Cardiac fibroblast (primary cell): ENCODE measurements at regions not wholly inside any gene's neighbourhood (a gene's known extent, or its start where the extent isn't known, plus 50 kb on each side); places are given as distances from the start of the nearest gene placed in this dataset.

Experiments used
- DNase-seq, 2 donors: peaks; one replicate each; pipeline versions ENCODE4 v3.0.0 to v3.0.0-alpha.2; 2010; ENCODE audit warnings: low read depth in 2 of 2
- H3K4me3 ChIP-seq, 2 donors: replicated peaks in 1 of 2; 1 replicate in 1 of 2; 2 replicates in 1 of 2; pipeline ENCODE4 v1.5.1; 2011; ENCODE audit warnings: low read depth in 2 of 2, low read length in 2 of 2, mild to moderate bottlenecking in 2 of 2, moderate library complexity in 1 of 2
- TF ChIP-seq, protein P1 (sequence below): IDR thresholded peaks from one replicate; pipeline ENCODE4 v1.5.1; 2011; ENCODE audit warnings: low read depth, mild to moderate bottlenecking, low read length, inconsistent platforms

DNA sequence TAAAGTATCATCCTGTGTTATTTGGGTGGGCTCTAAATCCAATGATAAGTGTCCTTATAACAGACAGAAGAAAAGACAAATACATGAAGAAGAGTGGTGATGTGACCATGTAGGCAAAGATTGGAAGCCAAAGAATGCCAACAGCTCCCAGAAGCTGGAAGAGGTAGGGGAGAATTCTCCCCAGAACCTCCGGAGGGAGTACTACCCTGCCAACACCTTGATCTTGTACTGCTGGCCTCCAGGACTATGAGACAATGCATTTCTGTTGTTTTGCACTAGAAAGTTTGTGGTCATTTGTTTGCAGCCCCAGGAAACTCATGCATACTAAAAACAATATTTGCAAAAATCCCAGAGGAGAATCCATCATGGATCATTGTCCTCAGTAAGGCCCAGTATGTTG, 115.0 kb upstream of the ARHGAP20 start:
- TF ChIP-seq, protein P1, sequence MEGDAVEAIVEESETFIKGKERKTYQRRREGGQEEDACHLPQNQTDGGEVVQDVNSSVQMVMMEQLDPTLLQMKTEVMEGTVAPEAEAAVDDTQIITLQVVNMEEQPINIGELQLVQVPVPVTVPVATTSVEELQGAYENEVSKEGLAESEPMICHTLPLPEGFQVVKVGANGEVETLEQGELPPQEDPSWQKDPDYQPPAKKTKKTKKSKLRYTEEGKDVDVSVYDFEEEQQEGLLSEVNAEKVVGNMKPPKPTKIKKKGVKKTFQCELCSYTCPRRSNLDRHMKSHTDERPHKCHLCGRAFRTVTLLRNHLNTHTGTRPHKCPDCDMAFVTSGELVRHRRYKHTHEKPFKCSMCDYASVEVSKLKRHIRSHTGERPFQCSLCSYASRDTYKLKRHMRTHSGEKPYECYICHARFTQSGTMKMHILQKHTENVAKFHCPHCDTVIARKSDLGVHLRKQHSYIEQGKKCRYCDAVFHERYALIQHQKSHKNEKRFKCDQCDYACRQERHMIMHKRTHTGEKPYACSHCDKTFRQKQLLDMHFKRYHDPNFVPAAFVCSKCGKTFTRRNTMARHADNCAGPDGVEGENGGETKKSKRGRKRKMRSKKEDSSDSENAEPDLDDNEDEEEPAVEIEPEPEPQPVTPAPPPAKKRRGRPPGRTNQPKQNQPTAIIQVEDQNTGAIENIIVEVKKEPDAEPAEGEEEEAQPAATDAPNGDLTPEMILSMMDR, result no peak
- no peak overlapping the region for H3K4me3 ChIP-seq
- DNase-seq, result no peak

DNA sequence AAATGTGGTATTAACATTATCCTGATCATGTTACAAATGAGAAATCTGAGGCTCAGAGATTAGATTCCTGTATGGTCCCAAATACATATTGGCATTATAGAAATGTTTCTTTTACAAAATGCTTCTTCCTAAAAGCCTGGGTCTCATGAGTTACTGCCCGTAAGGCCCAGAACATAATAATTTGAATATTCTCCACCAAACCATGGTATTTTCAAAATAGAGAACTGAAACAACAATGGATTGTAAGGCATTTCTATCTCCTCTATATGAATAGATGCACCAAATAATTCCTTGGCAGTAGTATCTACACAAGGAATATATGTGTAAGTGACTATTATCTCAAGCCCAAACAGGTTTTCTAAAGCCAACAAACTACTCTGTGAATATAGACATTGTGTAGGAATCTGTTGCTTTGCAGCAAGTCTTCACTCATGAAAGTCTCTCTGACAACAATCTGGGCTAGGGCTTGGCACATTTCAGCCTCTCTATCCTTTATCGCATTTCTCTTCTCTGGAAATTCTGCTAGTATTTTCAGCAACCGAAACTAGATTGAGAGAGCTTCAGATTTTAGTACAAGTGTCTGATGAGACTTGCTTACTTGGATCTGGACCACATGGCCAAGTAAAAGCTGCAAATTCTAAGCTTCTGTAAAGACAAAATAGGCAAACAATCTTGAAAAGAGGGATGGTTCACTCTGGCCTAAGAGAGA, 112.8 kb upstream of the ARHGAP20 start:
- TF ChIP-seq, protein P1, result no peak

DNA sequence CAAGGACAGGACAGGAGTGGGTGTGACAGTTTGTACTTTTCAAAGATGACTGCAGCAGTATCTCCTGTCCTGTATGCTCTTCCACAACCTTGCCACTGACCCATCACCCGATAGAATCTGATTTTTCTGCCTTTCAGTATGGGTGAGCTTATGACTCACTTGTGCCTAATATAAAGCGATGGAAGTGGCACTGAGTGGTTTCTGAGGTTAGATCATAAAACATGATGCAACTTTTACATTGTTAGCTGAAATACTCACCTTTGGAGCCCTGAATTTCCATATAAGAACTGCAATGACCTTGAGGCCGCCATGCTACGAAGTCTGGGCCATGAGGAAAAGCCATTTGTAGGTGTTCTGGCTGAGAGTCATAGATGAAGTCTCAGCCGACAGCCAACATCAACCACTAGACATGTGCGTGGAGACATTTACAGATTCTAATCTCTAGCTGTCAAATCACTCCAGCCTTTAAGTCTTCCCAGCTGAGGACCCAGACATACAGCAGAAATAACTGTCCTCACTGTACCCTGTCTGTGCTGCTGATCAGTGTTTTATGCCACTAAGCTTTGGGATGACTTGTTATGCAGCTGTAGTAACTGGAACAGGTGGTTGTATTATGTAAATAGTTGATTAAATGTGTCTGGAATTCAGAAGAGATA, 105.9 kb upstream of the ARHGAP20 start:
- TF ChIP-seq, protein P1, result no peak
- H3K4me3 ChIP-seq, result no peak overlapping the region
- DNase-seq, result peak; percentile 26 to 71

More for the DNA sequence above, 112.8 kb upstream of the ARHGAP20 start:
- no peak for DNase-seq
- no peak overlapping the region for H3K4me3 ChIP-seq

DNA sequence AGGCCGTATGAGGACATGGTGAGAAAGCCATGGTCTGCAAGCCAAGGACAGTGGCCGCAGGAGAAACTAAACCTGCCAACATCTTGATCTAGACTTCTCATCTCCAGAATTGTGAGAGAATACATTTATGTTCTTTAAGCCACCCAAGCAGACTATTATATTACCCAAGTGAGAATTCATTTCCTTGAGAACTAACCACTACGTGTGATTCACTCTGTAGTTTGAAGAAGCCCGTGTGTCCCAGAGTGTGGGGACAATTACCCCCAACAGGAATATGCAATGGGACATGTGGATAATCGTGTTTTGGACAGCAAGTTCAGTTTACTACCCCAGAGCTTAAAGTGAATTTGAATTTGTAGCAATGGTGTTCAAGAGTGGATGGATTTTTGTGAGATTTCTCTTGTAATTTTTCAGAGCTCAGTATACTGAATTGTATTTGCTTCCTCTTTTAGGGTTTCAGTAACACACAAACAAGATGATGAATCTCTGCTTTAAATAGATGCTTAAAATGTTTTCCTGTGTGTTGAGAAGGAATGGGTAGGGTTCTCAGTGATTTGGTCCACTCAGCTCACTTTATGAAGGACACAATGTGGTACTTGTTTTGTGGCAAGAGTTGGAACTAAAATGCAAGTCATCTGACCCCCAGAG, 100.0 kb upstream of the ARHGAP20 start:
- no peak overlapping the region for H3K4me3 ChIP-seq
- TF ChIP-seq, protein P1, result no peak
- no peak for DNase-seq

DNA sequence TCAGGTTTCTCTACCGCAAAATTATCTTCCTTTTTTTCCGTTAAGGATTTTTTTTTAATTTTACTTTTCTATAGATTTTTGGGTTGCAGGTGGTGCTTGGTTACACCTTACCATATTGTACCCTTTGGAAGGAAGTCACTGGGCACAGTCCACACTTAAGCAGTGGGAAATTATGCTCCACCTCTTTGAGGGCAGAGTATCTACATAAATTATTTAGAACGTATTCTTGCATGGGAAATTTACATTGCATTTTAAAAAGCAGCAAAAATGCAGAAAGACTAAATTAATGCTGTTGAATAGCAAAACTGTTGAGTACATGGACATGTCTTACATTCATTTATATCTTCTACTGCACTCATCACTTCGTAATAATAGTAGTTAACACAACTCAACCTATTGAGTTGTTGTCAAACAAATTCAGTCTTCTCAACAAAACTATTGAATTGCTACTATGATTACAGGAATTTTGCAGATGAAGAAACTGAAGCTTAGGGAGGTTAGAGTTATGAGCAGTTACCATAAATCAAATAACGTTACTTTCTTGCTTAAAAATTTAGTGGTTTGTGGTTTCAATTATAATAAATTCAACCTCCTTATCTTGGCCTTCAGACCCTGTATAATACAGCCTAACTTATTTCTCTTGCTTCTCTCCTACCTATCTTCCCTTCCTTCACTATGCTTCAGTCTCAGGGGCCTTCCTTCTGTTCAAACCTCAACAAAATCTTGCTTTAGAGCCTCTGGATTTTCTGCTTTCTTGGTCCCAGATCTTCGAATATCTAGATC, 97.4 kb upstream of the ARHGAP20 start:
- no peak overlapping the region for H3K4me3 ChIP-seq
- no peak for DNase-seq
- TF ChIP-seq, protein P1, result no peak

DNA sequence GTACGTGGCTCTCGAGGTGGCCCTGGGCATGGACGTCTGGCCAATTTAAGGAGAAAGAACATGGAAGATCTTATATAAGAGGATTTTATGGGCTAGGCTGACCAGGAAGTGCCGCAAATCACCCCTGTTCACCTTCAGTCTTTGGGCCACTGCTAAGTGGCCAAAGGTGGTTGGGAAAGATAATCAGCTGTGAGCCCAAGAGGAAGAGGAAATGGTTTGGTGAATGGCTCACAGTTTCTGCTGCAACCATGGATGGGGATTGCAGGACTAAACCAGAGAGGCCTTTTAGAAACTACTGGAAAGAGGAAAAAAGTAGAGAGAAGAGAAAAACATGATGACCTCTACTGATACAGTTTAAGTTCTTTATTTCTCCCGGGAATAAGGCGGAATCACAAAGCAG, 96.0 kb upstream of the ARHGAP20 start:
- no peak for DNase-seq
- H3K4me3 ChIP-seq, result no peak overlapping the region
- TF ChIP-seq, protein P1, result no peak
